ENCODE measurements at regions not wholly inside any gene's neighbourhood (a gene's known extent, or its start where the extent isn't known, plus 50 kb on each side); places are given as distances from the start of the nearest gene placed in this dataset.

- Histone ChIP-seq H3K4me3 (ENCODE audit: control insufficient read depth in 2 of 3, extremely low read depth in 1 of 3, insufficient read depth in 2 of 3, low read depth in 1 of 3, low read length in 3 of 3) (no peak overlapping the region), H3K4me2 (ENCODE audit: control insufficient read depth, extremely low read depth, insufficient read depth, low read depth, low read length) (no peak overlapping the region), H3K9me3 (ENCODE audit: control insufficient read depth, low read depth, low read length) (no peaks in the 10 kb centered on the region), H2AFZ (ENCODE audit: control insufficient read depth, low read length) (no peak overlapping the region), H3K36me3 (ENCODE audit: control insufficient read depth in 2 of 2, extremely low read depth in 1 of 2, insufficient read depth in 2 of 2, low read length in 2 of 2) (no peaks in the 10 kb centered on the region), H3K9me1 (ENCODE audit: control insufficient read depth, extremely low read depth, insufficient read depth, low read length) (no peaks in the 10 kb centered on the region), H4K20me1 (ENCODE audit: control insufficient read depth, extremely low read depth, insufficient read depth, low read length) (no peaks in the 10 kb centered on the region), H3K27me3 (ENCODE audit: control insufficient read depth, extremely low read depth, insufficient read depth, low read length) (no peaks in the 10 kb centered on the region), H3K4me1 (ENCODE audit: control insufficient read depth, extremely low read depth, insufficient read depth, low read length) (no peaks in the 10 kb centered on the region), H3K9ac (ENCODE audit: control insufficient read depth, extremely low read depth, insufficient read depth, low read length) (no peak overlapping the region), H3K27ac (ENCODE audit: control insufficient read depth, insufficient read depth, low read length) (no peak overlapping the region), H3K79me2 (ENCODE audit: control insufficient read depth, insufficient read depth, low read length) (no peaks in the 10 kb centered on the region)
- FAIRE-seq (no peak), DNase-seq (ENCODE audit: low read depth, low spot score) (no peak)
- TF ChIP-seq CTCF (optimal IDR thresholded peaks at IDR 0.05 in 1 of 3, IDR thresholded peaks at IDR 0.05 in 1 of 3, conservative IDR thresholded peaks at IDR 0.05 in 1 of 3; ENCODE audit: extremely low read depth in 1 of 3, insufficient read depth in 2 of 3, low read length in 3 of 3) (no peak), EZH2 (IDR thresholded peaks at IDR 0.05; ENCODE audit: low read length) (no peak)
- dilution Hi-C loops (cut with MboI; ENCODE audit: extremely low pct_ligation_motif_present, low sequenced_read_pairs) = no loop called here
Observed at GRCh38 chr3:18862077-18862476, 286.2 kb upstream of the KCNH8 start.

GRCh38 chr3:18861137-18861536 is 287.2 kb upstream of the KCNH8 start:
- no peaks in the 10 kb centered on the region for H3K9me1 ChIP-seq (ENCODE audit: control insufficient read depth, extremely low read depth, insufficient read depth, low read length)
- no peaks in the 10 kb centered on the region for H3K27me3 ChIP-seq (ENCODE audit: control insufficient read depth, extremely low read depth, insufficient read depth, low read length)
- no peak overlapping the region for H3K4me3 ChIP-seq (ENCODE audit: control insufficient read depth in 2 of 3, extremely low read depth in 1 of 3, insufficient read depth in 2 of 3, low read depth in 1 of 3, low read length in 3 of 3)
- TF ChIP-seq CTCF (optimal IDR thresholded peaks at IDR 0.05 in 1 of 3, IDR thresholded peaks at IDR 0.05 in 1 of 3, conservative IDR thresholded peaks at IDR 0.05 in 1 of 3; ENCODE audit: extremely low read depth in 1 of 3, insufficient read depth in 2 of 3, low read length in 3 of 3) = no peak
- no peak for TF ChIP-seq EZH2 (IDR thresholded peaks at IDR 0.05; ENCODE audit: low read length)
- FAIRE-seq (no peak), DNase-seq (ENCODE audit: low read depth, low spot score) (no peak)
- H4K20me1 ChIP-seq (ENCODE audit: control insufficient read depth, extremely low read depth, insufficient read depth, low read length) = no peaks in the 10 kb centered on the region
- no peak overlapping the region for H3K27ac ChIP-seq (ENCODE audit: control insufficient read depth, insufficient read depth, low read length)
- H3K36me3 ChIP-seq (ENCODE audit: control insufficient read depth in 2 of 2, extremely low read depth in 1 of 2, insufficient read depth in 2 of 2, low read length in 2 of 2) = no peaks in the 10 kb centered on the region
- no peak overlapping the region for H2AFZ ChIP-seq (ENCODE audit: control insufficient read depth, low read length)
- H3K9ac ChIP-seq (ENCODE audit: control insufficient read depth, extremely low read depth, insufficient read depth, low read length) = no peak overlapping the region
- H3K4me2 ChIP-seq (ENCODE audit: control insufficient read depth, extremely low read depth, insufficient read depth, low read depth, low read length) = no peak overlapping the region
- no peaks in the 10 kb centered on the region for H3K4me1 ChIP-seq (ENCODE audit: control insufficient read depth, extremely low read depth, insufficient read depth, low read length)
- H3K9me3 ChIP-seq (ENCODE audit: control insufficient read depth, low read depth, low read length) = no peaks in the 10 kb centered on the region
- no peaks in the 10 kb centered on the region for H3K79me2 ChIP-seq (ENCODE audit: control insufficient read depth, insufficient read depth, low read length)
- dilution Hi-C loops (cut with MboI; ENCODE audit: extremely low pct_ligation_motif_present, low sequenced_read_pairs) = no loop called here

Measured in keratinocyte (primary cell).